HCT116 (cell line): ENCODE measurements at regions not wholly inside any gene's neighbourhood (a gene's known extent, or its start where the extent isn't known, plus 50 kb on each side); places are given as distances from the start of the nearest gene placed in this dataset.

Experiments
- ATAC-seq: fragments of 200-7000 bp; cut with Tn5 transposase; 2 replicates; pipeline ENCODE4 v1.9.1; 2020; ENCODE audit warnings: mild to moderate bottlenecking, moderate library complexity
- BruUV-seq: library from RNA; stranded (reverse); fragments of 400-500 nt; replicated peaks from 2 replicates; lab custom pipeline; 2021; lab: Mats Ljungman, UMichigan
- CTCF ChIA-PET: fragments of 300-600 bp; sonication (Branson Sonifier 250); formaldehyde crosslinking; loops from one replicate; lab custom pipeline; 2021; ENCODE audit warnings: antibody characterized with exemption; lab: Charles Lee
- POLR2A ChIA-PET: fragments of 300-600, 350-600 bp; sonication (Branson Sonifier 250); formaldehyde crosslinking; loops from one replicate; lab custom pipeline; 2021; ENCODE audit warnings: antibody characterized with exemption; lab: Charles Lee
- RAD21 ChIA-PET, 2 experiments: fragments of 300-600 bp; sonication (Branson Sonifier 250); formaldehyde crosslinking; loops; one replicate each; lab custom pipeline; 2023; ENCODE audit warnings: low total read pairs in 2 of 2; ENCODE audit not compliant: uncharacterized antibody in 2 of 2, unreplicated experiment in 2 of 2, low non-redundant PET in 1 of 2; lab: Charles Lee
- DNase-seq: peaks from one replicate; pipeline ENCODE4 v3.0.0-alpha.2; 2010; ENCODE audit warnings: low read depth, low spot score
- H2AFZ ChIP-seq: fragments of 200-600 bp; shearing (Covaris generic), sonication (generic); 2 replicates; pipeline ENCODE4 v1.6.1; 2017; ENCODE audit warnings: low read depth, mixed run types, mixed read lengths, antibody characterized with exemption, low read length; ENCODE audit not compliant: poor library complexity, severe bottlenecking
- H3K27ac ChIP-seq: 2 replicates; pipeline ENCODE4 v1.5.1; 2012; ENCODE audit warnings: low read depth, low read length
- H3K27me3 ChIP-seq: fragments of 200-600 bp; sonication (generic); 2 replicates; pipeline ENCODE4 v1.6.1; 2016; ENCODE audit warnings: mixed run types, low read length, mixed read lengths; ENCODE audit not compliant: insufficient read depth
- H3K36me3 ChIP-seq, 2 experiments: fragments of 200-500 bp in 1 of 2; fragments of 200-600 bp in 1 of 2; sonication (Bioruptor generic) in 1 of 2; sonication (generic) in 1 of 2; 2 replicates each; pipeline versions ENCODE4 v1.5.1 to v1.6.1; 2014 to 2016; ENCODE audit warnings: low read length in 2 of 2, inconsistent platforms in 1 of 2, mixed read lengths in 1 of 2, mixed run types in 1 of 2; ENCODE audit not compliant: insufficient read depth in 2 of 2, control insufficient read depth in 1 of 2
- H3K4me1 ChIP-seq, 2 experiments: fragments of 200-600 bp in 1 of 2; sonication (generic) in 1 of 2; 2 replicates each; pipeline versions ENCODE4 v1.5.1 to v1.6.1; 2012 to 2017; ENCODE audit warnings: low read length in 2 of 2, inconsistent platforms in 1 of 2, mild to moderate bottlenecking in 1 of 2, mixed read lengths in 1 of 2, mixed run types in 1 of 2, moderate library complexity in 1 of 2; ENCODE audit not compliant: insufficient read depth in 2 of 2, control insufficient read depth in 1 of 2
- H3K4me2 ChIP-seq: fragments of 200-600 bp; sonication (generic); 2 replicates; pipeline ENCODE4 v1.6.1; 2017; ENCODE audit warnings: mixed run types, low read length, mixed read lengths
- H3K4me3 ChIP-seq, 2 experiments: fragments of 200-600 bp in 1 of 2; sonication (generic) in 1 of 2; replicated peaks in 1 of 2; 2 replicates each; pipeline ENCODE4 v1.5.1; 2011 to 2016; ENCODE audit warnings: low read length in 2 of 2, control low read depth in 1 of 2, low read depth in 1 of 2, mild to moderate bottlenecking in 1 of 2, mixed read lengths in 1 of 2, mixed run types in 1 of 2
- H3K79me2 ChIP-seq: fragments of 200-600 bp; sonication (generic); 2 replicates; pipeline ENCODE4 v1.6.1; 2017; ENCODE audit warnings: mild to moderate bottlenecking, mixed run types, low read length, moderate library complexity, mixed read lengths; ENCODE audit not compliant: insufficient read depth
- H3K9ac ChIP-seq: fragments of 200-600 bp; sonication (generic); 2 replicates; pipeline ENCODE4 v1.6.1; 2016; ENCODE audit warnings: low read length, mixed read lengths
- H3K9me2 ChIP-seq: fragments of 200-600 bp; sonication (generic), shearing (Covaris generic); 2 replicates; pipeline ENCODE4 v1.6.1; 2017; ENCODE audit warnings: mixed run types, mild to moderate bottlenecking, moderate library complexity; ENCODE audit not compliant: insufficient read depth
- H3K9me3 ChIP-seq, 2 experiments: fragments of 200-500 bp in 1 of 2; fragments of 200-600 bp in 1 of 2; sonication (Bioruptor generic) in 1 of 2; sonication (generic) in 1 of 2; 2 replicates each; pipeline ENCODE4 v1.6.1; 2014 to 2017; ENCODE audit warnings: low read length in 2 of 2, mixed read lengths in 2 of 2, inconsistent platforms in 1 of 2, low read depth in 1 of 2, mild to moderate bottlenecking in 1 of 2, mixed run types in 1 of 2, moderate library complexity in 1 of 2; ENCODE audit not compliant: control insufficient read depth in 1 of 2, insufficient read depth in 1 of 2
- H4K20me1 ChIP-seq: fragments of 200-600 bp; sonication (generic), shearing (Covaris generic); 2 replicates; pipeline ENCODE4 v1.6.1; 2017; ENCODE audit warnings: mixed run types, mild to moderate bottlenecking, moderate library complexity; ENCODE audit not compliant: insufficient read depth
- ATF3 ChIP-seq: IDR thresholded peaks from 2 replicates; pipeline ENCODE4 v1.6.1; 2012
- CEBPB ChIP-seq: IDR thresholded peaks from 2 replicates; pipeline ENCODE4 v1.6.1; 2012; ENCODE audit warnings: low read depth
- ELF1 ChIP-seq: IDR thresholded peaks from 2 replicates; pipeline ENCODE4 v1.6.1; 2012; ENCODE audit warnings: low read depth, borderline replicate concordance
- EZH2 ChIP-seq: fragments of 200-600 bp; sonication (generic); IDR thresholded peaks from 2 replicates; pipeline ENCODE4 v1.6.1; 2017; ENCODE audit warnings: antibody characterized with exemption, mixed run types
- EZH2phosphoT487 ChIP-seq: fragments of 200-600 bp; IDR thresholded peaks from 2 replicates; pipeline ENCODE4 v1.6.1; 2018; ENCODE audit warnings: antibody characterized with exemption, borderline replicate concordance
- FOSL1 ChIP-seq: IDR thresholded peaks from 2 replicates; pipeline ENCODE4 v1.6.1; 2012; ENCODE audit warnings: low read depth
- JUND ChIP-seq: IDR thresholded peaks from 2 replicates; pipeline ENCODE4 v1.6.1; 2012
- POLR2A ChIP-seq: IDR thresholded peaks from 2 replicates; pipeline ENCODE4 v1.7.0; 2011; ENCODE audit warnings: borderline replicate concordance; ENCODE audit not compliant: insufficient read depth, insufficient read length; ENCODE audit errors: extremely low read depth
- RAD21 ChIP-seq: IDR thresholded peaks from 2 replicates; pipeline ENCODE4 v1.6.1; 2012; ENCODE audit warnings: low read depth, mild to moderate bottlenecking
- SP1 ChIP-seq: IDR thresholded peaks from 2 replicates; pipeline ENCODE4 v1.6.1; 2012; ENCODE audit warnings: low read depth
- TCF7L2 ChIP-seq: IDR thresholded peaks from 2 replicates; pipeline ENCODE4 v1.7.0; 2011; ENCODE audit warnings: borderline replicate concordance, inconsistent platforms; ENCODE audit not compliant: insufficient read depth, insufficient read length; ENCODE audit errors: extremely low read depth
- YY1 ChIP-seq: IDR thresholded peaks from 2 replicates; pipeline ENCODE4 v1.6.1; 2011; ENCODE audit warnings: low read length, low read depth, moderate library complexity, mild to moderate bottlenecking; ENCODE audit not compliant: insufficient replicate concordance; ENCODE audit errors: extremely low read depth
- ZFX ChIP-seq: fragments of 450-650 bp; IDR thresholded peaks from 2 replicates; pipeline ENCODE4 v1.6.1; 2017
- ZNF274 ChIP-seq: fragments of 200-500 bp; sonication (Bioruptor generic); IDR thresholded peaks from 2 replicates; pipeline ENCODE4 v1.6.1; 2014; ENCODE audit warnings: mild to moderate bottlenecking, low read depth, low read length, inconsistent platforms
- intact Hi-C: fragments of 100-400 bp; cut with micrococcal nuclease; formaldehyde crosslinking; loops from 2 replicates; pipeline ENCODE4 v1.10.0; 2022
- TF ChIP-seq, protein P1 (sequence below): IDR thresholded peaks from 2 replicates; pipeline ENCODE4 v1.6.1; 2012
- TF ChIP-seq, protein P2 (sequence below): IDR thresholded peaks from 2 replicates; pipeline ENCODE4 v1.6.1; 2011; ENCODE audit warnings: mild to moderate bottlenecking, low read length, moderate library complexity; ENCODE audit not compliant: insufficient replicate concordance; ENCODE audit errors: extremely low read depth

DNA sequence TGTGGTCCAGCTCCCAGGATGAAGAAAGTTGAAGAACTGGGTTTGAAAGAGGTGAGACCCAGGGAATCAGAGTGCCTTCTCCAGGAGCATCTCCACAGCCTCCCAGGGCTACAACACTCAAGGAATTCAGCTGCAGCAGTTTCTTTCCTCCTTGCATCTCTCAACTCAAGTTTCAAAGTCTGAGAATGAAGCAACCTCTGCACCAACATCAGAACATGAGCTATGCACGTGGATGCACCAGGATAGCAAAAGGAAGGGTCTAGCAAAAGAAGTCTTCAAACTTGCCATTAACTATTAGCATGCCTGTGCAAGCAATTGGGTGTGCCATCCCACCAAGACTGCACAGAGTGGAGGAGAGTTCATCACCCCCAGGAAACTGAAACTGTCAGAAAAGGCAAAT is 193.9 kb downstream of the OTOR start:
- no TSS peak for BruUV-seq
- Histone ChIP-seq H2AFZ (no peak overlapping the region), H3K4me2 (no peak overlapping the region), H3K4me1 (no peaks in the 10 kb centered on the region), H3K36me3 (no peaks in the 10 kb centered on the region), H3K79me2 (no peaks in the 10 kb centered on the region), H3K27me3 (0 out of 2 replicates have a peak, but pooled peaks cover 7% of the 10 kb centered on the region), H3K9ac (no peak overlapping the region), H3K27ac (no peak overlapping the region), H3K9me2 (no peaks in the 10 kb centered on the region), H3K9me3 (no peaks in the 10 kb centered on the region), H4K20me1 (no peaks in the 10 kb centered on the region), H3K4me3 (no peak overlapping the region)
- intact Hi-C loops = no loop called here
- DNase-seq (no peak), ATAC-seq (no peak)
- TF ChIP-seq ELF1 (no peak), CEBPB (no peak), TCF7L2 (no peak)
- TF ChIP-seq, protein P1, sequence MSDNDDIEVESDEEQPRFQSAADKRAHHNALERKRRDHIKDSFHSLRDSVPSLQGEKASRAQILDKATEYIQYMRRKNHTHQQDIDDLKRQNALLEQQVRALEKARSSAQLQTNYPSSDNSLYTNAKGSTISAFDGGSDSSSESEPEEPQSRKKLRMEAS = no peak
- ChIA-PET POLR2A (no interaction called here), CTCF (no interaction called here), RAD21 (no interaction called here)

DNA sequence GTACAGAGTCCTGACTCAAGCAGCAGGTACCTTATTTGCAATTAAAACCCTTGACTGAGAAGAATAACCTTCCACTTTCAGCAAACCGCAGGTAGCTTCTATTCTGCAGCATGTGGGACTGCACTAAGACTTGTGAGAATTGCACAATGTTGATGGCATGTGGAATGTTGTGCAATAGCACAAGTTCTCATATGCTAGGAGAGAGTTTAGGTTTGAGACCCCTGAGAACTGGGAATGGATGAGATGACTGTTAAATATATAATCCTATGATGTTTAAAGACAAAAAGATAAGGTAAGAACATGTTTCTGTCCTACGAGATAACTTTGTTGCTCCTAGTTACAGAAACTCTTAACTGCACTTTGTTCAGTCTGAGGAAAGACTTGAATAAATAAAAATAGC is 194.6 kb downstream of the OTOR start:
- ChIA-PET POLR2A (no interaction called here), CTCF (no interaction called here), RAD21 (no interaction called here)
- Histone ChIP-seq H3K4me1 (no peaks in the 10 kb centered on the region), H3K9me2 (no peaks in the 10 kb centered on the region), H3K9ac (no peak overlapping the region), H3K27me3 (0 out of 2 replicates have a peak, but pooled peaks cover 7% of the 10 kb centered on the region), H3K4me2 (no peak overlapping the region), H3K9me3 (no peaks in the 10 kb centered on the region), H4K20me1 (no peaks in the 10 kb centered on the region), H3K27ac (no peak overlapping the region), H3K79me2 (no peaks in the 10 kb centered on the region), H3K4me3 (no peak overlapping the region), H3K36me3 (no peaks in the 10 kb centered on the region)
- intact Hi-C loops = no loop called here
- no peak for ATAC-seq
- no peak for DNase-seq
- no TSS peak for BruUV-seq
- TF ChIP-seq ZNF274 (no peak), ZFX (no peak), RAD21 (no peak), SP1 (no peak), ATF3 (no peak), POLR2A (no peak), FOSL1 (no peak), JUND (no peak), YY1 (no peak), EZH2 (no peak), EZH2phosphoT487 (no peak)
- TF ChIP-seq, protein P2, sequence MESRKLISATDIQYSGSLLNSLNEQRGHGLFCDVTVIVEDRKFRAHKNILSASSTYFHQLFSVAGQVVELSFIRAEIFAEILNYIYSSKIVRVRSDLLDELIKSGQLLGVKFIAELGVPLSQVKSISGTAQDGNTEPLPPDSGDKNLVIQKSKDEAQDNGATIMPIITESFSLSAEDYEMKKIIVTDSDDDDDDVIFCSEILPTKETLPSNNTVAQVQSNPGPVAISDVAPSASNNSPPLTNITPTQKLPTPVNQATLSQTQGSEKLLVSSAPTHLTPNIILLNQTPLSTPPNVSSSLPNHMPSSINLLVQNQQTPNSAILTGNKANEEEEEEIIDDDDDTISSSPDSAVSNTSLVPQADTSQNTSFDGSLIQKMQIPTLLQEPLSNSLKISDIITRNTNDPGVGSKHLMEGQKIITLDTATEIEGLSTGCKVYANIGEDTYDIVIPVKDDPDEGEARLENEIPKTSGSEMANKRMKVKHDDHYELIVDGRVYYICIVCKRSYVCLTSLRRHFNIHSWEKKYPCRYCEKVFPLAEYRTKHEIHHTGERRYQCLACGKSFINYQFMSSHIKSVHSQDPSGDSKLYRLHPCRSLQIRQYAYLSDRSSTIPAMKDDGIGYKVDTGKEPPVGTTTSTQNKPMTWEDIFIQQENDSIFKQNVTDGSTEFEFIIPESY = no peak
- TF ChIP-seq, protein P1 = no peak
- TF ChIP-seq, all 23 proteins: peak for 0
- H2AFZ ChIP-seq = no peak overlapping the region
